Activated CD8-positive, alpha-beta memory T cell treated with anti-CD3 and anti-CD28 coated beads for 36 hours (primary cell): ENCODE measurements at regions not wholly inside any gene's neighbourhood (a gene's known extent, or its start where the extent isn't known, plus 50 kb on each side); places are given as distances from the start of the nearest gene placed in this dataset.
"Not testable (repeated sequence)": the region's sequence is repeated elsewhere in the genome, so short reads cannot be mapped to it uniquely, and the experiment has no call there.

Source experiments
- CTCF ChIA-PET: fragments of 350-600 bp; sonication (Branson Sonifier 250); formaldehyde crosslinking; loops from one replicate; lab custom pipeline; 2021; ENCODE audit warnings: antibody characterized with exemption; lab: Charles Lee
- POLR2A ChIA-PET: fragments of 350-600 bp; sonication (Branson Sonifier 250); formaldehyde crosslinking; loops from one replicate; lab custom pipeline; 2021; ENCODE audit warnings: antibody characterized with exemption; lab: Charles Lee

DNA sequence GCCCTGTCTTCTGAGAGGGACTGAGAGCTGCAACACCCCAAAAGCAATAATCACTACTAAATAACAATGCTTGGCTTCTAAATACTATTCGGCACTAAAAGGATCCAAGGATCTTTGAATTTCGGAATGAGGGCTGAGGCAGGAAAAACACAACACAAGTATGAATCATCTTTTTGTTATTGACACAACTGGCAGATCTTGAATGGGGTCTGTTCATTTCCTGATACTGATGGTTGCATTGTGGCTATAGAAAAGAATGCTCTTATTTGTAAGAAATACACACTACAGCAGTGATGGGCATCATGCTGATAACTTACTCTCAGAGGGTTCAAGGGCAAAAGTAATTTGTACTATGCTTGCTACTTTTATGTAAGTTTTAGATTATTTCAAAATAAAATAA lies 149.2 kb upstream of the PLD5 start:
- POLR2A ChIA-PET, result no interaction called here
- CTCF ChIA-PET, result no interaction called here

- CTCF ChIA-PET, POLR2A ChIA-PET: not testable (repeated sequence)
Measured at GRCh38 chr1:242673165-242673564, 148.7 kb upstream of the PLD5 start.

DNA sequence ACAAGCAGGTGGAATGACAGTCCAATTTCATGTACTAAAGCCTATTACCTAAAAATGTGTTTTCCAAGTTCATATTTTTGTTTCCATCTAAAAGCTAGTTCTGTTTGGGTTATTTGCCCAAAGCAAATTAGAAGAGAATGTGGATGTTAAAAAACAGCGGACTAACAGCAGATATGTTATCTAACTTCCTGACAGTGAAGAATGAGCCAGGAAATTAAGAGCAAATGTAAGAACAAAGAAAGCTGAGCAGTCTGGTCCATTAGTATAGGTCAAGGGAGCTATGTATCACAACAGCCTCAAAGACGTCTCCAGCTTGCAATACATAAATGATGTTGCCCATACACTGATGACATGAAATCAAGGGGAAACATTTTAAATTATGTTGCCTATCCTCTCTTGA lies 145.5 kb upstream of the PLD5 start:
- CTCF ChIA-PET, result no interaction called here
- POLR2A ChIA-PET, result no interaction called here

- POLR2A ChIA-PET, result no interaction called here
- CTCF ChIA-PET, result no interaction called here
Measured at GRCh38 chr1:242662886-242663285, 138.4 kb upstream of the PLD5 start.

GRCh38 chr1:242653772-242654171 lies 129.3 kb upstream of the PLD5 start:
- POLR2A ChIA-PET, CTCF ChIA-PET: not testable (repeated sequence)

DNA sequence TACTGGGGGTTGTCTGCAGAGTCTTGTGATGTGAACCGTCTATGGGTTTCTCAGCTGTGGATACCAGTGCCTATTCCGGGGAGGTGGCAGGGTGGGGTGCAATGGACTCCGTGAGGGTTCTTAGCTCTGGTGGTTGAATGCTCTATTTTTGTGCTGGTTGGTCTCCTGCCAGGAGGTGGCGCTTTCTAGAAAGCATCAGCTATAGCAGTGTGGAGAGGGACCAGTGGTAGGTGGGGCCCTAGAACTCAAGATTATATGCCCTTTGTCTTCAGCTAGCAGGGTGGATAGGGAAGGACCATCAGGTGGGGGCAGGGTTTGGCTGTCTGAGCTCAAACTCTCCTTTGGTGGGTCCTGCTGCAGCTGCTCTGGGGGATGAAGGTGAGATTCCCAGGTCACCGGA lies 127.3 kb upstream of the PLD5 start:
- CTCF ChIA-PET, result no interaction called here
- POLR2A ChIA-PET, result no interaction called here

- POLR2A ChIA-PET, result no interaction called here
- CTCF ChIA-PET, result interaction anchor here (1.5 kb wide), 1 partner anchor 14 kb away, joined by 3 read pairs; no protein-coding TSS in a partner anchor
Measured at GRCh38 chr1:242641461-242641860, 117.0 kb upstream of the PLD5 start.

- ChIA-PET CTCF (no interaction called here), POLR2A (no interaction called here)
Measured at GRCh38 chr1:242639104-242639503, 114.6 kb upstream of the PLD5 start.

- CTCF ChIA-PET, result interaction anchor here (0.7 kb wide), 1 partner anchor 1231 kb away, joined by 4 read pairs; no protein-coding TSS in a partner anchor
- POLR2A ChIA-PET, result no interaction called here
Measured at GRCh38 chr1:242634732-242635131, 110.2 kb upstream of the PLD5 start.

GRCh38 chr1:242629396-242629795 lies 104.9 kb upstream of the PLD5 start:
- ChIA-PET CTCF (no interaction called here), POLR2A (no interaction called here)

DNA sequence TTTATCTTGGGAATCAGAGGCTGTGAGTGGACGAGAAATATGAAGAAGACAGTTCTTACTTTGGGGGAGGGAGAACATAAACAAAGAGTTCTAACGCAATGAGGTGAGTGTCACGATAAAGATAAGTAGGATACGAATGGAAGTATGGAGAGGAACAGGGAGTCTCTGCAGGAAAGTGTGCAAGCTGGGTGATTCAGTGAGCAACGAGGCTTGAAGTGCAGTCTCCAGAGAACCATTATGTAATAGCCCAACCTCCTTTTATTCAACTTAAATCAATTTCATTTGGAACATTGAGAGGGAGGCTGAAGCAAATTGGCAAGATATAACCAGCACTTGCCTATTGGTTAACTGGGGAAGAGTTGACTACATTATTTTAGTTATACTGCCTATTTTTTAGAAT lies 99.3 kb upstream of the PLD5 start:
- POLR2A ChIA-PET, result no interaction called here
- CTCF ChIA-PET, result no interaction called here

DNA sequence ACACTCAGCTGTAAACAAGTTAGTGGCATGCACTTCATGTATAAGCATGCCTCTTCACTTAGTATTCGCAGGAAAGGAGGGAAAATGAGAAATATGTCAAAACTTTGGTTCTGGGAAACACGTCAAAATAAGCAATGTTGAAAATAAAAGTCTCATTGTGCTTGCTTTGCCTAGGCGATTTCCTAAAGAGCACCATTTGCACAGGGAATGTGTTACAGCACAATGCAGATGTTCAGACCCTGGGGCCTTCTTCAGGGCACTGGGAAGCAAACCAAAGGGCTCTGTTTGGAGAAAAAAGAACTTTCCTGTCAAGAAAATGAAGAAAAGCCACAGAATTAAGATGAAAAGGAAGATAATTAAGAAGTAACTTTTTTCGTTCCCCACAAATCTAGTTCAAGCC lies 98.6 kb upstream of the PLD5 start:
- CTCF ChIA-PET, result no interaction called here

GRCh38 chr1:242613266-242613815 lies 88.8 kb upstream of the PLD5 start:
- CTCF ChIA-PET, result interaction anchor here (0.6 kb wide), 1 partner anchor 67 kb away, joined by 3 read pairs; no protein-coding TSS in a partner anchor

More for the DNA sequence above, 98.6 kb upstream of the PLD5 start:
- POLR2A ChIA-PET, result no interaction called here

DNA sequence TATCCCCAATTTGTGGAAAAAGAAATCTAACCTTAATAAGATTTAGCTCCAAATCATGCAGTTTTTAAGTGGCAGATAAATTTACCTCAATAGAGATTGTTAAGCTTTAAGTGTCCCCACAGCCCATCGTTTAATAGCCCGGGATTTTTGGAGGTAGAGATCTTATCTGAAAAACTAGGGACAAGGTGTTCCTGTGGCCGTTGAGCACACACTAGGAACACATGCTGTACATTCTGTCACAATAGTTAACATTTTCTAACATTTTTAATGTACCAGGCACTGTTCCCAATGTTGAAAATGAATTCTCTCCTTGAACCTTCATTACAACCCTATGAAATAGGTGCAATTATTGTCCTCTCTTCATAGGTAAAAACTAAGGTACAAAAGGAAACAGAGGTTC lies 85.7 kb upstream of the PLD5 start:
- ChIA-PET CTCF (no interaction called here), POLR2A (no interaction called here)

More at GRCh38 chr1:242613266-242613815, 88.8 kb upstream of the PLD5 start:
- POLR2A ChIA-PET, result no interaction called here

DNA sequence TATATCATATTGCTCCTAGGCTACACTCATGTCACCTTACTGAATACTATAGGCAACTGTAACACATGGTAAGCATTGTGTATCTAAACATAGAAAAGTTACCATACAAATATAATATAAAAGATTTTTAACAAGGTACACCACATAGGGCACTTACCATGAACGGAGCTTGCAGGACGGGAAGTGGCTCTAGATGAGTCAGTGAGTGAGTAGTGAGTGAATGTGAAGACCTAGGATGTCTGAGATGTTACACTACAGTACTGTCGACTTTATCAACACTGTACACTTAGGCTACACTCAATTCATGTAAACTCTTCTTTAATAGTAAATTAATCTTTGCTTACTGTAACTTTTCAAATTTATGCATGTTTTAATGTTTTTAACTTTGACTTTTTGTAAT lies 81.0 kb upstream of the PLD5 start:
- CTCF ChIA-PET, result no interaction called here

DNA sequence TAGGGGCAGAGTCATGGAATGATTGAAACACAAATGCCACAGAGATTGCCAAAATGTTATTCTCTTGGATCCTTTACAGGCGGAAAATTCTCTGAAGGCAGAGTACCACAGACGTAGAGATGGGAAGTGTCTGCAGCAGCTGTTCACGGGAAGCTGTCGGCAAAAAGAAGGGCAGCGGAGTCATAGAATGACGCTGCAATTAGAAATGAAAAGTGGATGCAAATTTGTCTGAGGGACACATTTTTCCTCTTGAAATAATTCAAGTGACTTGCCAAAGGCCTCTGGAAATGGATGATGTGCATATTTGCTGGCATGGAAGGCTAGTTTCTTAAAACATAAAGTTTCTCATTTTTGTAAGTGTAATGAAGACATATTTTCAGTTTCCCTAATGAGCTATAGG lies 77.5 kb upstream of the PLD5 start:
- POLR2A ChIA-PET, result no interaction called here
- CTCF ChIA-PET, result no interaction called here

More for the DNA sequence above, 81.0 kb upstream of the PLD5 start:
- POLR2A ChIA-PET, result no interaction called here

DNA sequence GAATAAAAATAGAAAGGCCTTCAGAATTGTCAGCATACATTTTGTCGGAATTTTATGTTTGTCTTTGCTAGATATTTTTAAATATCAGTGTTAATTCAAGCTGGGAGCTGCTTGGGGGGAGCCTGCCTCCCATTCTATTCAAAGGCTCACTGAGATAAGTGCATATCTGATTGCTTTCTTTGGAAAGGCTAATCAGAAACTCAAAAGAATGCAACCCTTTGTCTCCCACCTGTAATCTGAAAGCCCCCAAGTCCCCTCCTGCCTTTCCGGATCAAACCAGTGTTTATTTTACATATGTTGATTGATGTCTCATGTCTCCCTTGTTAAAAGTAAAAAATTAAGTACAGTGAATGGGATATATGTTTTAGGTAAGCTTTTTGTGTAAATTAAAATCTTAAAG lies 69.3 kb upstream of the PLD5 start:
- POLR2A ChIA-PET, CTCF ChIA-PET: not testable (repeated sequence)

DNA sequence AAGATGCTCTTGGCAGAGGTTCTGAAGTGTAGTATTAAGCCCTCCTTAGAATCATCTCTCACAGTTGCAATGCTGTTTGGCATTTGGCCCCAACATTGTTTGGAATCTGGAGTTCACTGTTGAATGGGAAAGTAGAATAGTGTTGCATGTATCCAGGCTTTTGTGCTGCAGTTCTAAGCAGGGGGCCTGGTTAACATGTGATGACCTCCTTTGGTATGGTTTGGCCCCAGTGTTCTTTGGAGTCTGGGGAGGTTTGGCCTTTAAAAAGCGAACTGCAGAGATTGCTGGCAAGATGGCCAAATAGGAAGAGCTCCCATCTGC lies 61.8 kb upstream of the PLD5 start:
- ChIA-PET POLR2A (no interaction called here), CTCF (no interaction called here)

GRCh38 chr1:242585616-242586359 lies 61.3 kb upstream of the PLD5 start:
- POLR2A ChIA-PET, result no interaction called here
- CTCF ChIA-PET, result no interaction called here

DNA sequence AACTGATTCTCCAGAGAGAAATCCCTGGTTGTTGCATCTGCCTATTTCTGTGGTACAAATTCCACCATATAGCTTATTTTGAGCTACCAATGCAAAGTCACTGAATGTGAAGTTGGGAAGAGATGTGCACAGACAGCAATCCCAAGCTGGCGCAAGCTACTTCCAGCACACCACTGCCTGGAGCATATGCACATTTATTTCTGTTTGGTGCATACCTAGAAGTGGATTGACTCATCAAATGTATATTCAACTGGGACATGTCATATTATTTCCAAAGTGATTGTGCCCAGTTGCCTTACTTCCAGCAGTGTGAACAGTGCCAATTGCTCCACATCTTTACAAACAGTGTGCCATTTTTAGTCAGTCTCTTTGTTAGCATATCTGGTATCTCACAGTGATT lies 58.2 kb upstream of the PLD5 start:
- ChIA-PET POLR2A (no interaction called here), CTCF (no interaction called here)

DNA sequence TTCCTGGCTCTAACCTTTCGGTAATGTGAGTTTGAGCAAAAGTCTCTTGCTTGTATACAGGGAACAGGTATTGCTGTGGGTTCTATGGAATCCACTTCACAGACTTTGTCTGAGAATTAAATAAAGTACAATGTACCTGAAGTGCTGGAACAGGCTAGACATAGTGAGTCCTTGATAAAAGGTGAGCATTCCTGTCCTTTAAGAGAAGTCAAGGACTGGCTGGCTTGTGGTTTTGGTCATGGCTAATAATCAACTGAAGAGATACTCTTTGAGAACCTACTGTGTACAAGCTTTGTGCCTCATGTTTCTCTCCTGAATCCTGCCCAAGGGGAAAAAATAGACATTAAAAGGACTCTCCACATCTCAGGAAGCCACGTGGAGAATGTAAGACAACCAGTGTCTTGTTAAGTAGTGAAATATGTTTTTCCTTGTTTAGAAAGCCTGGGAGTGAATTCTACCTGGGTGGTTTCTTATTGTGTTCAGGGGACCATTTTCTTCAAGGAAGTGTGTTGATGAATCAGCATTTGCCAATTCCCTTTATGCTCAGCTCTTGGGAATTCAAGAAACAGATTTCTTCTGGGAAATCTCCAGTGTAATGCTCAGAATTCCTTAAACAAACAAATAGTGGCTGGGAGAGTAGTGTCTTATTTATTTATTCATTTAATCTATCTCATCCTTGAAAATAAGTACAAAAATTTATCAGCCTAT lies 55.2 kb upstream of the PLD5 start:
- ChIA-PET CTCF (interaction anchor here (0.6 kb wide), 1 partner anchor 34 kb away, joined by 3 read pairs; no protein-coding TSS in a partner anchor), POLR2A (no interaction called here)
